ENCODE measurements at regions not wholly inside any gene's neighbourhood (a gene's known extent, or its start where the extent isn't known, plus 50 kb on each side); places are given as distances from the start of the nearest gene placed in this dataset.

- no peaks in the 10 kb centered on the region; the same call in 1 of the 2 replicates for H4K20me1 ChIP-seq (ENCODE audit: insufficient read depth)
- H2AFZ ChIP-seq (ENCODE audit: low read depth), result no peak overlapping the region
- peaks cover 26% of the 10 kb centered on the region for H3K4me1 ChIP-seq (ENCODE audit: low read depth, poor library complexity, severe bottlenecking)
- no peaks in the 10 kb centered on the region for H3K79me2 ChIP-seq (ENCODE audit: insufficient read depth, low read depth)
- H3K27me3 ChIP-seq (ENCODE audit: insufficient read depth, low read depth), result no peaks in the 10 kb centered on the region
- H3K36me3 ChIP-seq (ENCODE audit: insufficient read depth), result no peaks in the 10 kb centered on the region
- H3K4me3 ChIP-seq (IDR thresholded peaks at IDR 0.05; ENCODE audit: insufficient read depth, low read depth, low read length), result no peak overlapping the region
- no peak overlapping the region for H3K4me2 ChIP-seq
- no peak for TF ChIP-seq CTCF (conservative IDR thresholded peaks at IDR 0.05; ENCODE audit: low read depth, low read length)
- H3K27ac ChIP-seq, result no peak overlapping the region
- no peak overlapping the region for H3K9ac ChIP-seq
Observed at GRCh38 chr5:18489703-18490102, 855.4 kb downstream of the TAF11L14 start.

- Histone ChIP-seq H3K79me2 (ENCODE audit: insufficient read depth, low read depth) (no peaks in the 10 kb centered on the region), H3K4me1 (ENCODE audit: low read depth, poor library complexity, severe bottlenecking) (peaks cover 24% of the 10 kb centered on the region), H2AFZ (ENCODE audit: low read depth) (no peak overlapping the region), H3K4me3 (IDR thresholded peaks at IDR 0.05; ENCODE audit: insufficient read depth, low read depth, low read length) (no peak overlapping the region), H3K27me3 (ENCODE audit: insufficient read depth, low read depth) (no peaks in the 10 kb centered on the region), H3K4me2 (no peak overlapping the region), H4K20me1 (ENCODE audit: insufficient read depth) (no peaks in the 10 kb centered on the region; the same call in 1 of the 2 replicates), H3K36me3 (ENCODE audit: insufficient read depth) (no peaks in the 10 kb centered on the region), H3K27ac (no peak overlapping the region), H3K9ac (no peak overlapping the region)
- TF ChIP-seq CTCF (conservative IDR thresholded peaks at IDR 0.05; ENCODE audit: low read depth, low read length), result no peak
Observed at GRCh38 chr5:18491349-18491748, 857.1 kb downstream of the TAF11L14 start.

- no peak overlapping the region for H2AFZ ChIP-seq (ENCODE audit: low read depth)
Observed at GRCh38 chr5:18495157-18495556, 860.9 kb downstream of the TAF11L14 start.

GRCh38 chr5:18496041-18496440 lies 861.8 kb downstream of the TAF11L14 start:
- Histone ChIP-seq H4K20me1 (ENCODE audit: insufficient read depth) (no peaks in the 10 kb centered on the region), H3K4me3 (IDR thresholded peaks at IDR 0.05; ENCODE audit: insufficient read depth, low read depth, low read length) (no peak overlapping the region), H3K27me3 (ENCODE audit: insufficient read depth, low read depth) (no peaks in the 10 kb centered on the region), H3K4me2 (no peak overlapping the region), H3K4me1 (ENCODE audit: low read depth, poor library complexity, severe bottlenecking) (no peaks in the 10 kb centered on the region), H3K27ac (no peak overlapping the region), H3K79me2 (ENCODE audit: insufficient read depth, low read depth) (no peaks in the 10 kb centered on the region), H3K36me3 (ENCODE audit: insufficient read depth) (no peaks in the 10 kb centered on the region), H3K9ac (no peak overlapping the region), H2AFZ (ENCODE audit: low read depth) (no peak overlapping the region)
- no peak for TF ChIP-seq CTCF (conservative IDR thresholded peaks at IDR 0.05; ENCODE audit: low read depth, low read length)

More at GRCh38 chr5:18495157-18495556, 860.9 kb downstream of the TAF11L14 start:
- Histone ChIP-seq H4K20me1 (ENCODE audit: insufficient read depth) (no peaks in the 10 kb centered on the region), H3K4me1 (ENCODE audit: low read depth, poor library complexity, severe bottlenecking) (no peaks in the 10 kb centered on the region), H3K27me3 (ENCODE audit: insufficient read depth, low read depth) (no peaks in the 10 kb centered on the region), H3K79me2 (ENCODE audit: insufficient read depth, low read depth) (no peaks in the 10 kb centered on the region), H3K4me3 (IDR thresholded peaks at IDR 0.05; ENCODE audit: insufficient read depth, low read depth, low read length) (no peak overlapping the region), H3K4me2 (no peak overlapping the region), H3K36me3 (ENCODE audit: insufficient read depth) (no peaks in the 10 kb centered on the region), H3K27ac (no peak overlapping the region), H3K9ac (no peak overlapping the region)
- TF ChIP-seq CTCF (conservative IDR thresholded peaks at IDR 0.05; ENCODE audit: low read depth, low read length), result no peak
